Keratinocyte (primary cell): ENCODE measurements at regions not wholly inside any gene's neighbourhood (a gene's known extent, or its start where the extent isn't known, plus 50 kb on each side); places are given as distances from the start of the nearest gene placed in this dataset.

Source experiments
- CTCF ChIP-seq, 3 experiments: IDR thresholded peaks in 1 of 3; conservative IDR thresholded peaks in 1 of 3; optimal IDR thresholded peaks in 1 of 3; 2 replicates in 2 of 3; 3 replicates in 1 of 3; pipeline versions ENCODE3 to v1.5.1; 2011; ENCODE audit warnings: low read length in 3 of 3, mild to moderate bottlenecking in 3 of 3, moderate library complexity in 2 of 3, control low read depth in 1 of 3, inconsistent platforms in 1 of 3; ENCODE audit not compliant: insufficient read depth in 2 of 3; ENCODE audit errors: extremely low read depth in 1 of 3
- EZH2 ChIP-seq: IDR thresholded peaks from one replicate; pipeline ENCODE4 v1.6.1; 2012; ENCODE audit warnings: inconsistent platforms, mild to moderate bottlenecking, low read length, moderate library complexity

GRCh38 chr10:26914898-26915297 lies 54.1 kb upstream of the ABI1 start:
- TF ChIP-seq CTCF (optimal IDR thresholded peaks at IDR 0.05 in 1 of 3, IDR thresholded peaks at IDR 0.05 in 1 of 3, conservative IDR thresholded peaks at IDR 0.05 in 1 of 3; ENCODE audit: extremely low read depth in 1 of 3, insufficient read depth in 2 of 3, low read length in 3 of 3) (no peak), EZH2 (no peak)
